ENCODE measurements at regions not wholly inside any gene's neighbourhood (a gene's known extent, or its start where the extent isn't known, plus 50 kb on each side); places are given as distances from the start of the nearest gene placed in this dataset.

DNA sequence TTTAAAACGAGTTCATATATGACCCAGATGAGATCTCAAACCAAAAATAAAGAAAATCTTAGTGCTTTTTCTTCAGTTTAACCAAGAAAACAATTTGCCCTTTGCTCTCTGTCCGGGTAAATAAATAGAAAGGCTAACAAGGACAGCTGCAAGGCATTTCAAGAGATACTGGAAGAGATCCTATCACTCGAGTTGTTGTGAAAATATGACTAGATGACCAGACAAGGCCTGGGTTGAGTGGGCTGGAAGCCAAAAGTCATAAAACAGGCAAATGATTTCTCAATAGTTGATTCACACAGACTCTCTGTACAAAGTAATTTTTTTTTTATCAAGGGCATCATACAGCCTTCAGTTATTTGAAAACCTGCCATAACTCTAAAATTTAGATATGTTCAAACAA lies 55.9 kb upstream of the AVPR1A start:
- Mint-ChIP-seq H3K4me3 (ENCODE audit: unreplicated experiment) (no peak overlapping the region), H3K9me3 (ENCODE audit: unreplicated experiment) (no peaks in the 10 kb centered on the region), H3K4me1 (ENCODE audit: low read depth, unreplicated experiment) (peaks cover 14% of the 10 kb centered on the region), H3K27ac (ENCODE audit: unreplicated experiment) (peak overlapping the region; percentile 41), H3K27me3 (ENCODE audit: insufficient read depth, unreplicated experiment) (no peaks in the 10 kb centered on the region), H3K36me3 (ENCODE audit: insufficient read depth, unreplicated experiment) (no peaks in the 10 kb centered on the region)
- POLR2A ChIA-PET = no interaction called here
- DNase-seq = peak; percentile 60 to 69
- H3K4me1 ChIP-seq = peaks cover 27% of the 10 kb centered on the region
- no peaks in the 10 kb centered on the region for H3K9me3 ChIP-seq
- TF ChIP-seq, protein P1, sequence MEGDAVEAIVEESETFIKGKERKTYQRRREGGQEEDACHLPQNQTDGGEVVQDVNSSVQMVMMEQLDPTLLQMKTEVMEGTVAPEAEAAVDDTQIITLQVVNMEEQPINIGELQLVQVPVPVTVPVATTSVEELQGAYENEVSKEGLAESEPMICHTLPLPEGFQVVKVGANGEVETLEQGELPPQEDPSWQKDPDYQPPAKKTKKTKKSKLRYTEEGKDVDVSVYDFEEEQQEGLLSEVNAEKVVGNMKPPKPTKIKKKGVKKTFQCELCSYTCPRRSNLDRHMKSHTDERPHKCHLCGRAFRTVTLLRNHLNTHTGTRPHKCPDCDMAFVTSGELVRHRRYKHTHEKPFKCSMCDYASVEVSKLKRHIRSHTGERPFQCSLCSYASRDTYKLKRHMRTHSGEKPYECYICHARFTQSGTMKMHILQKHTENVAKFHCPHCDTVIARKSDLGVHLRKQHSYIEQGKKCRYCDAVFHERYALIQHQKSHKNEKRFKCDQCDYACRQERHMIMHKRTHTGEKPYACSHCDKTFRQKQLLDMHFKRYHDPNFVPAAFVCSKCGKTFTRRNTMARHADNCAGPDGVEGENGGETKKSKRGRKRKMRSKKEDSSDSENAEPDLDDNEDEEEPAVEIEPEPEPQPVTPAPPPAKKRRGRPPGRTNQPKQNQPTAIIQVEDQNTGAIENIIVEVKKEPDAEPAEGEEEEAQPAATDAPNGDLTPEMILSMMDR (IDR thresholded peaks at IDR 0.05; ENCODE audit: insufficient read depth in 1 of 2, low read depth in 1 of 2, low read length in 1 of 2, severe bottlenecking in 1 of 2, unreplicated experiment in 1 of 2) = no peak
- BruUV-seq (replicated peaks) = no TSS peak
- CTCF ChIA-PET = no interaction called here
- H3K4me3 ChIP-seq (ENCODE audit: low read depth, low read length) = no peak overlapping the region
- intact Hi-C loops (cut with micrococcal nuclease; ENCODE audit: unreplicated experiment) = loop anchor here (1.0 to 5.0 kb wide), 2 partner anchors 11 to 55 kb away; no protein-coding TSS in a partner anchor
- H3K27me3 ChIP-seq (replicated peaks; ENCODE audit: control insufficient read depth, insufficient read depth, low read length) = no peaks in the 10 kb centered on the region
- H3K36me3 ChIP-seq (ENCODE audit: control insufficient read depth, insufficient read depth, low read length) = no peaks in the 10 kb centered on the region

DNA sequence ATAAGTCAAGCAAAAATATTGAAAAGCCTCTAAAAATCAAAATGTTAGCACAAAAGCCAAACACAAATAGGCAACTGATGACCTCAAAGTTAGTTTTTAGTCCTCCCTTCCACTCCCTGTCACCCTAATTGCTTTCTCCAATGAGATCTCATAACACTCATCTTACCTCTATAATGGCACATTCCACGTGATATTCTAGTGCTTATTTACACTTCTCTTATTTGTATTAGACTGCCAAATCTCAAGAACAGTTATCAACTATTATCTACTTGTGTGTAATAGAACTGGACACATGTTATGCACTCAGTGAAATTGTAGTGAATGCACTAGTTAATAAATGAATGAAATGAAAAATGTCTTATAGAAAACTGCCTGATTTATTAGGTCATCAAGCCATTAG lies 55.5 kb upstream of the AVPR1A start:
- BruUV-seq (replicated peaks) = no TSS peak

More for the DNA sequence above, 55.5 kb upstream of the AVPR1A start:
- Mint-ChIP-seq H3K4me1 (ENCODE audit: low read depth, unreplicated experiment) (peaks cover 14% of the 10 kb centered on the region), H3K9me3 (ENCODE audit: unreplicated experiment) (no peaks in the 10 kb centered on the region), H3K27me3 (ENCODE audit: insufficient read depth, unreplicated experiment) (no peaks in the 10 kb centered on the region), H3K27ac (ENCODE audit: unreplicated experiment) (peak overlapping the region; percentile 41), H3K4me3 (ENCODE audit: unreplicated experiment) (no peak overlapping the region), H3K36me3 (ENCODE audit: insufficient read depth, unreplicated experiment) (no peaks in the 10 kb centered on the region)
- H3K36me3 ChIP-seq (ENCODE audit: control insufficient read depth, insufficient read depth, low read length) = no peaks in the 10 kb centered on the region
- peaks cover 27% of the 10 kb centered on the region for H3K4me1 ChIP-seq
- H3K9me3 ChIP-seq = no peaks in the 10 kb centered on the region
- intact Hi-C loops (cut with micrococcal nuclease; ENCODE audit: unreplicated experiment) = loop anchor here (5.0 kb wide), 1 partner anchor 56 kb away; no protein-coding TSS in a partner anchor
- TF ChIP-seq, protein P1 (IDR thresholded peaks at IDR 0.05; ENCODE audit: insufficient read depth in 1 of 2, low read depth in 1 of 2, low read length in 1 of 2, severe bottlenecking in 1 of 2, unreplicated experiment in 1 of 2) = no peak
- H3K27me3 ChIP-seq (replicated peaks; ENCODE audit: control insufficient read depth, insufficient read depth, low read length) = no peaks in the 10 kb centered on the region
- CTCF ChIA-PET = no interaction called here
- POLR2A ChIA-PET = no interaction called here
- DNase-seq = no peak
- no peak overlapping the region for H3K4me3 ChIP-seq (ENCODE audit: low read depth, low read length)

All from Caco-2 (cell line).